Activated T-helper 2 cell treated with anti-CD3 and anti-CD28 coated beads, Interferon-gamma antibody, Interleukin-2, Interleukin-4, amounts not matched to agents 10 μg/mL and 5 μg/mL and 100 μg/mL, durations not matched to agents 14 hours and 24 hours and 36 hours (primary cell): ENCODE measurements at regions not wholly inside any gene's neighbourhood (a gene's known extent, or its start where the extent isn't known, plus 50 kb on each side); places are given as distances from the start of the nearest gene placed in this dataset.
"Not testable (repeated sequence)": the region's sequence is repeated elsewhere in the genome, so short reads cannot be mapped to it uniquely, and the experiment has no call there.

Experiments
- DNase-seq: peaks from one replicate; pipeline ENCODE4 v3.0.0; 2021; ENCODE audit warnings: low spot score
- H3K27ac Mint-ChIP-seq: one replicate; pipeline ENCODE4 v1.8.0; 2021; ENCODE audit warnings: mixed read lengths
- H3K27me3 Mint-ChIP-seq: one replicate; pipeline ENCODE4 v1.8.0; 2021; ENCODE audit warnings: low read depth, mixed read lengths
- H3K36me3 Mint-ChIP-seq: one replicate; pipeline ENCODE4 v1.8.0; 2021; ENCODE audit warnings: low read depth, mixed read lengths
- H3K4me1 Mint-ChIP-seq: one replicate; pipeline ENCODE4 v1.8.0; 2021; ENCODE audit warnings: low read depth, mixed read lengths
- H3K4me3 Mint-ChIP-seq: one replicate; pipeline ENCODE4 v1.8.0; 2021; ENCODE audit warnings: low read depth, mild to moderate bottlenecking, moderate library complexity, mixed read lengths
- H3K9me3 Mint-ChIP-seq: one replicate; pipeline ENCODE4 v1.8.0; 2021; ENCODE audit warnings: mixed read lengths
- intact Hi-C: fragments of 100-400 bp; cut with micrococcal nuclease; formaldehyde crosslinking; loops from one replicate; pipeline ENCODE4 v1.15.1; 2023

DNA sequence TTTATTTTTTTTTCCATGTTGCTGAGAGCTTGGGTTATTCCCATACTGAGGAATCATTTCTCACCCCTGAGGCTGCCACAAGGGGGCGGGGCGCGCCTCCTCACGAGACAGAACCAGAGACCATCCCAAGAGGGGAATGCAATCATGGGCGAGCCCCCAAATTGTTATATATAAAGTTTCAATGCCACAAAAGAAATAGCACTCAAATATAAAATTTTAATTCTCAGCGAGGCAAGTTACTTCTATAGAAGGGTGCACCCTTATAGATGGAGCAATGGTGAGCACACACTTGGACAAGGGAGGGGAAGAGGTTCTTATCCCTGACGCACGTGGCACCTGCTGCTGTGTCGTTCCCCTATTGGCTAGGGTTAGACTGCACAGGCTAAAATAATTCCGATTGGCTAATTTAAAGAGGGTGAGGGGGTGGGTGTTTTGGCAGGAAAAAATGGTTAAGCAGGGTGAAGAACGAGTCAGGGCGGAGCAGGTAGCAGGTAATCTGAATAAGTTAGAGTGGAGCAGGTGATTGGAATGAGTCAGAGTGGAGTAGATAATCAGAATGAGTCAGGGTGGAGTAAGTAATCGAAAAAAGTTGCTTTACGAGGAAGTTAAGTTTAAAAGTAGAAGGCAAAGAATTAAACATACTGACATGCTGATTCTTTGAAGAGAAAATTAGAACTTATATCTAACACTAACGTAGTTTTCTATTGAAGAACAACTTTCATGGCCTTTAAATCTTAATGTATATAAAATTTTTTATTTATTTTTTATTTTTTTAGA, 177.5 kb downstream of the MTCL1 start:
- intact Hi-C loops = no loop called here
- Mint-ChIP-seq H3K4me1 (no peaks in the 10 kb centered on the region), H3K27me3 (no peaks in the 10 kb centered on the region), H3K9me3 (peaks cover 10% of the 10 kb centered on the region), H3K36me3 (no peaks in the 10 kb centered on the region), H3K27ac (no peak overlapping the region), H3K4me3 (no peak overlapping the region)
- no peak for DNase-seq

DNA sequence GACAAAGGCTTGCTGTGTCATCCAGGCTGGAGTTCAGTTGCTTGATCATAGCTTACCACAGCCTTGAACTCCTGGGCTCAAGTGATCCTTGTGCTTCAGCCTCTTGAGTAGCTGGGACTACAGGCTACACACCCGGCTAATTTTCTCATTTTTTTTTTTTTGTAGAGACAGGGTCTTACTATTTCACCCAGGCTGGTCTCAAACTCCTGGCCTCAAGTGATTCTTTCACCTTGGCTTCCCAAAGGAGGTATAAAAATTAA, 178.0 kb downstream of the MTCL1 start:
- Mint-ChIP-seq H3K4me3 (no peak overlapping the region), H3K27me3 (no peaks in the 10 kb centered on the region), H3K36me3 (no peaks in the 10 kb centered on the region), H3K4me1 (no peaks in the 10 kb centered on the region), H3K27ac (no peak overlapping the region), H3K9me3 (peaks cover 10% of the 10 kb centered on the region)
- intact Hi-C loops = no loop called here
- DNase-seq = no peak

DNA sequence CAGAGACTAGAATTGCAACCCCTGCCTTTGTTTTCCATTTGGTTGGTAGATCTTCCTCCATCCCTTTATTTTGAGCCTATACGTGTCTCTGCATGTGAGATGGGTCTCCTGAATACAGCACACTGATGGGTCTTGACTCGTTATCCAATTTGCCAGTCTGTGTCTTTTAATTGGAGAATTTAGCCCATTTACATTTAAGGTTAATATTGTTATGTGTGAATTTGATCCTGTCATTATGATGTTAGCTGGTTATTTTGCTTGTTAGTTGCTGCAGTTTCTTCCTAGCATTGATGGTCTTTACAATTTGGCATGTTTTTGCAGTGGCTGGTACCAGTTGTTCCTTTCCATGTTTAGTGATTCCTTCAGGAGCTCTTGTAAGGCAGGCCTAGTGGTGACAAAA, 182.5 kb downstream of the MTCL1 start:
- H3K4me3 Mint-ChIP-seq, H3K9me3 Mint-ChIP-seq, H3K4me1 Mint-ChIP-seq, H3K36me3 Mint-ChIP-seq, DNase-seq, intact Hi-C loops, H3K27me3 Mint-ChIP-seq, H3K27ac Mint-ChIP-seq: not testable (repeated sequence)

DNA sequence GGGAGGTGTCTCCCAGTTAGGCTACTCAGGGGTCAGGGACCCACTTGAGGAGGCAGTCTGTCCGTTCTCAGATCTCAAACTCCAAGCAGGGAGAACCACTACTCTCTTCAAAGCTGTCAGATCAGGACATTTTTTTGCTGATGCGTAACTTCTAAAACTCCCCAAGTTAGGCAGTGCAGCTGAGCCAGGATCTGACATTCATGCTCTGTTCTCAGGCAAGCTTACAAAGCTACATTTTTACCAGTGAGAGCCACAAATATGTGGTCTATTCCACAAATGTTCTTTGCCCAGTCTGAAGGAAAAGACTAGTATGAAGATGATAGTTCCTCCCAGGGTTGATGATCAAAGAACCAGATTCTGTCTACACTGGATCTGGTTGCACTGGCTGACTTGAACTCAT, 184.1 kb downstream of the MTCL1 start:
- Mint-ChIP-seq H3K4me3 (no peak overlapping the region), H3K9me3 (peaks cover 4% of the 10 kb centered on the region), H3K36me3 (no peaks in the 10 kb centered on the region), H3K27ac (no peak overlapping the region), H3K27me3 (no peaks in the 10 kb centered on the region), H3K4me1 (no peaks in the 10 kb centered on the region)
- intact Hi-C loops = no loop called here
- DNase-seq = no peak

DNA sequence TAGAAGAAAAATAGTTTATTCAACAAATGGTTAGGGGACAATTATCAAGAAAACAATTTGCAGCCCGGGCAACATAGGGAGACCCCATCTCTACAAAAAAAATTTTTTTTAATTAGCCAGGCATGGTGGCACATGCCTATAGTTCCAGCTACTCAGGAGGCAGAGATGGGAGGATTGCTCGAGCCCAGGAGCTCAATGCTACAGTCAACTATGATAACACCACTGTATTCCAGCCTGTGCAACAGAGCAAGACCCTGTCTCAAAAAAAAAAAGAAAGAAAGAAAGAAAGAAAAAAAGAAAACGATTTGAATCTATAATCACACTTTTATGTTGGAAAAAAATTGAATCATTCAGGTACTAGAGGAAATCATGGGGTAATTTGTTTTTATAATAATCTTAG, 185.1 kb downstream of the MTCL1 start:
- H3K9me3 Mint-ChIP-seq, H3K27ac Mint-ChIP-seq, H3K4me1 Mint-ChIP-seq, H3K27me3 Mint-ChIP-seq, intact Hi-C loops, DNase-seq, H3K36me3 Mint-ChIP-seq, H3K4me3 Mint-ChIP-seq: not testable (repeated sequence)

DNA sequence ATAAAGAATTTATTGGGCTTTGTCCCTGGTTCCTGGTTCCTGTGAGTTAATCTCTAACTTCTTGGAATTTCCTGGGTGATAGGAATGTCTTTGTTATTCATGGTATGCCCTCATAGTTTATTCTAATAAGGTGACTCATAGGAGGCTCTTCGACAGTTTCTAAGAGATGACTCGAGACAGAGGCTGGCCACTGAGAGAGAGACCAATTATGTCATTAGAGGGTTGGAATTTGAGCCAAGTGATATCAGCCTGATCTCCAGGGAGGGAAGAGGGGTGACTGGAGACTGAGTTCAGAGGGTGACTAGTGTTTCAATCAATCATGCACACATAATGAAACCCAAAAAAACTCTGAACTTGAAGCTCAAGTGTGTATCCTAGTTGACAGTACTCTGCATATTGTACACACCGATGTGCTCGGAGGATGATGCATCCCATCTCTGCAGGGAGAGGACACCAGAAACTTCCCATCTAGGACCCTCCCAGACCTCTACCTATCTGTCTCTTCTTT, 185.7 kb downstream of the MTCL1 start:
- no peak overlapping the region for H3K27ac Mint-ChIP-seq
- H3K4me1 Mint-ChIP-seq = no peaks in the 10 kb centered on the region
- H3K27me3 Mint-ChIP-seq = no peaks in the 10 kb centered on the region
- peaks cover 4% of the 10 kb centered on the region for H3K9me3 Mint-ChIP-seq
- no peak for DNase-seq
- intact Hi-C loops = no loop called here
- no peak overlapping the region for H3K4me3 Mint-ChIP-seq
- no peaks in the 10 kb centered on the region for H3K36me3 Mint-ChIP-seq

DNA sequence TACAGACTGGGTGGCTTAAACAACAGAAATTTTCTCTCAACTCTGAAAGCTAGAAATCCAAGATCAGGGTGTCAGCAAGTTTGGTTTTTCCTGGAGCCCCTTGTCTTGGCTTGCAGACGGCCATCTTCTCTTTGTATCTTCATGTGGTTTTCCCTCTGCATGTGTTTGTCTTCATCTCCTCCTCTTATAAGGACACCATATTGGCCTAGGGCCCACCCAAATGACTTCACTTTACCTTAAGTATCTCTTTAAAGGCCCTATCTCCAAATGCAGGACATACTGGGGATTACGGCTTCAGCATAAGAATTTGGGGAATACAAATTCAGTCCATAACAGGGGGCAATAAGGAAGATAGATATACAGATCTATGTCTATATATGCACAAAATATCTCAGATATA, 187.9 kb downstream of the MTCL1 start:
- no peak overlapping the region for H3K27ac Mint-ChIP-seq
- intact Hi-C loops = no loop called here
- no peaks in the 10 kb centered on the region for H3K4me1 Mint-ChIP-seq
- no peaks in the 10 kb centered on the region for H3K27me3 Mint-ChIP-seq
- peaks cover 4% of the 10 kb centered on the region for H3K9me3 Mint-ChIP-seq
- no peaks in the 10 kb centered on the region for H3K36me3 Mint-ChIP-seq
- H3K4me3 Mint-ChIP-seq = no peak overlapping the region
- DNase-seq = no peak

DNA sequence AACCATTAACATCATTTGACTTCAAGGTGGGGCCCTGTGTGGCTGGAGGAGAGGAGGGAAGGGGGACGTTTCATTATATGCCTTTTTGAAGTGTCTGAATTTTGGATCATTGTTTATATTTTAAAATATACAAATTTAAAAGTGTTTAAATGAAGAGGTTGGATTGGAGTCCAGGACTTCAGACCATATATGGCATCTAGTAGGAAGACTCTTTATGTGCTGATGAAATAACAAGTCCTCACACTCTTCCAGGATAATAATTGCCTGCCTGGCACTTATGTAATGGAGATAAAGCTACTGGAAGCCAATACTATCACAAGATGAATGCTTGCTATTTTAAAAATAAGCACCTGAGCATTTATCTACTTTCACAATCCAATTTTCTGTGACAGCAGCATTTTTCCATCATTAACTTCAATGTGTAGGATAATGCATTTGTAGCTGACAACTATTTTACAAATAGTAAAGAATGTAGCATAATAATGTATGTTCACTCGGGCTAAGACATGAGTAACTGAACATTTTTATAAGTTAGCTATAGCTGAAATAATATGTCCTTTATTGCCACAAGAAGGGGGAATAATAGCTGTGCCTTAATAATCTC, 188.4 kb downstream of the MTCL1 start:
- DNase-seq = no peak
- Mint-ChIP-seq H3K4me3 (no peak overlapping the region), H3K27me3 (no peaks in the 10 kb centered on the region), H3K4me1 (no peaks in the 10 kb centered on the region), H3K27ac (no peak overlapping the region), H3K36me3 (no peaks in the 10 kb centered on the region), H3K9me3 (peaks cover under 1% of the 10 kb centered on the region)
- intact Hi-C loops = no loop called here

DNA sequence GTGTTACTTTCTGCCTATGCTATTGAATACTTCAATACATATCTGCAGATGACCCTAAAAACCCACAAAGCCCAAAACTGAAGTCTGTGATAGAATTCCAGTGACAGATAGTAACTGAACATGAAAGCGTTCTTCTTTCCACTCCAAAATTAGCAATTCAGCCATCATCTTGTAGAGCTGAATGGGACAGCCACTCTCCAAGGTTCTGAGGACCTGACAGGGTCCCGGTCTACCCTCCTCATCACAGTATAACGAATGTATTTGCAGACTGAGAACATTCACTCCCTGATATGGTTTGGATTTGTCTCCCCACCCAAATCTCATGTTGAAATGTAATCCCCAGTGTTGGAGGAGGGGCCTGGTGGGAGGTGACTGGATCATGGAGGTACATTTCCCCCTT, 189.5 kb downstream of the MTCL1 start:
- Mint-ChIP-seq H3K27me3 (no peaks in the 10 kb centered on the region), H3K27ac (no peak overlapping the region), H3K4me1 (no peaks in the 10 kb centered on the region), H3K9me3 (no peaks in the 10 kb centered on the region), H3K36me3 (no peaks in the 10 kb centered on the region), H3K4me3 (no peak overlapping the region)
- no peak for DNase-seq
- intact Hi-C loops = no loop called here

DNA sequence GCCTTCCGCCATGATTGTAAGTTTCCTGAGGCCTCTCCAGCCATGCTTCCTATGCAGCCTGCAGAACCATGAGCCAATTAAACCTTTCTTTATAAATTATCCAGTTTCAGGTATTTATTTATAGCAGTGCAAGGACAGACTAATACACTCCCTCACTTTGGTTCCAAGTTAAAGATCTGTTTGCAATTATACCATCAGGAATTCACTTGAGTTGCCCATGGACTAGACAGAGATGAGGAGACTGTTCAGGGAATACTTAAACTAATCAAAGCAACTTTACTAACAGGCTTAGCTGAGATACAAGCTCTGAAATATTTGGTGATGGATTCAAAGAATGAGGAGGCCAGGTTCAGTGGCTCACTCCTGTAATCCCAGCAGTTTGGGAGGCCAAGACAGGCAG, 190.0 kb downstream of the MTCL1 start:
- intact Hi-C loops = no loop called here
- Mint-ChIP-seq H3K36me3 (no peaks in the 10 kb centered on the region), H3K9me3 (no peaks in the 10 kb centered on the region), H3K4me3 (no peak overlapping the region), H3K27ac (no peak overlapping the region), H3K27me3 (no peaks in the 10 kb centered on the region), H3K4me1 (no peaks in the 10 kb centered on the region)
- DNase-seq = no peak

DNA sequence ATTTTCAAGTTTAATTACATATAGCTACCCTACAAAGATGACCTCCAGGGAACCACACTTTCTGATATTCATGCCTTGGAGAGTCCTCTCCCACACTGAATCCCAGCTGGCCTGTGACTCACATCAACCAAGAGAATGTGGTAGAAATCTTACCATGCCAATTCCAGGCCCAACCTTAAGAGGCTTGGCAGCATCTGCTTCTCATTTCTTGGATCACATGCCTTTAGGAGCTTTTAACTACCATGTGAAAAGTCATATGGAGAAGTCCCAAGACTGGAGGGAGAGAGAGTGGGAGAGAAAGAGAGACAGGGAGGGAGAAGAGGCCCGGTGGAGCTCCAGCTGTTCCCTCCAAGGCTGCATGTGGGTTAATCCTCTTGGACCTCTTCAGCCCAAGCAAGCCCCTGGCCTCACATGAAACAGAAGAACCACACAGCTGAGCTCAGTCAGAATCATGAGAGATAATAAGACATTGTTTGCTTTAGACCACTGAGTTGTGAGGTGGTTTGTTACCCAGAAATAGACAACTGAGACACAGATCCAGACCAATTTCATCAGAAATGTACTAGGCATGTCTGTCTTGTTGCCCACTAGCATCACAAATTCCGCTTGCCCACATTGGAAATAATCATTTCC, 190.7 kb downstream of the MTCL1 start:
- Mint-ChIP-seq H3K4me1 (no peaks in the 10 kb centered on the region), H3K27ac (no peak overlapping the region), H3K4me3 (no peak overlapping the region), H3K9me3 (no peaks in the 10 kb centered on the region), H3K36me3 (no peaks in the 10 kb centered on the region), H3K27me3 (no peaks in the 10 kb centered on the region)
- intact Hi-C loops = no loop called here
- no peak for DNase-seq

DNA sequence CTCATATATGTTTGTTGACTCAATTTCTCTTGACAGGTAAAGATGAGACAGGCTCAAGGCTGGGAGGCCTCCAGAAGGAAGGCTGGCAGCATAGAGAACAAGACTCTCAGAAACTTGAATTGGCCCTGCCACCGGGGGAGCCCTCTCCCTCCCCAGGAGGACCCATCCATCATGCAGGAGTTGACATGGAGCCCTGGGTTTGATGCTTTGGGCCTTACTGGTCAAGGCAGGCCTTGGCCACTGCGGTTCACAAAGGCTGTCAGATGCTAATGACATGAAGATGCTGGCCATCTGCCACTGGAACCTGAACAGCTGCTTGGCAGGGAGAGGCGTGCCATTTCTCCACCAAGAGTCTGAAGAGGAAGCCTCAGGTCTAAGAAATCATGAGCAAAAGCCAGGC, 193.6 kb downstream of the MTCL1 start:
- Mint-ChIP-seq H3K27ac (no peak overlapping the region), H3K4me3 (no peak overlapping the region), H3K27me3 (no peaks in the 10 kb centered on the region), H3K9me3 (no peaks in the 10 kb centered on the region), H3K36me3 (no peaks in the 10 kb centered on the region), H3K4me1 (no peaks in the 10 kb centered on the region)
- intact Hi-C loops = no loop called here
- DNase-seq = no peak

DNA sequence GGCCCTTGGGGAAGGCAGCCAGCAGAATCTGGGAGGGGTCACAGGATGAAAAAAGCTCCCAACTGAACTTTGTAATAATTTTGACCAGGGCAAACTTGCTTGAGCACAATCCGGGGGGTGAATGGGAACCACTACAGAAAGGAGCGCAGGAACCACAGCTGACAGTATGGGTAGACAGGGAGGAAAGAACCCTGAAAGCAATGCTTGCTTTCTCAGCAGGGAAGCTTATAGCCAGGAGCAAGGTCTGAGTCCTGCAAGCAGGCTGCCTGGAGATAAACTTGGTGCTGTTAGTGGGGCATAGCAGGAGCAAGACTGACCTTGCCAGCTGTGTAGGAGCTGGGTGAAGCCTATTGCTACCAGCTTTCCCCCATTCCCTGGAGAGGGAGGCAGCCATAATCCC, 195.2 kb downstream of the MTCL1 start:
- H3K36me3 Mint-ChIP-seq = no peaks in the 10 kb centered on the region
- H3K4me3 Mint-ChIP-seq = no peak overlapping the region
- no peak for DNase-seq
- no peaks in the 10 kb centered on the region for H3K27me3 Mint-ChIP-seq
- intact Hi-C loops = no loop called here
- no peak overlapping the region for H3K27ac Mint-ChIP-seq
- no peaks in the 10 kb centered on the region for H3K9me3 Mint-ChIP-seq
- H3K4me1 Mint-ChIP-seq = no peaks in the 10 kb centered on the region
